ENCODE measurements at regions not wholly inside any gene's neighbourhood (a gene's known extent, or its start where the extent isn't known, plus 50 kb on each side); places are given as distances from the start of the nearest gene placed in this dataset.

GRCh38 chr2:123532126-123532525 is 493.0 kb upstream of the CNTNAP5 start:
- H3K4me1 ChIP-seq (ENCODE audit: control insufficient read depth in 1 of 2, insufficient read depth in 2 of 2, low read length in 2 of 2) = no peaks in the 10 kb centered on the region
- no peak overlapping the region for H2AFZ ChIP-seq (ENCODE audit: insufficient read depth, low read depth, low read length, poor library complexity, severe bottlenecking)
- no peaks in the 10 kb centered on the region for H4K20me1 ChIP-seq (ENCODE audit: insufficient read depth, low read length)
- H3K4me2 ChIP-seq (replicated peaks; ENCODE audit: extremely low read depth, low read length, poor library complexity, severe bottlenecking) = no peak overlapping the region
- no peak overlapping the region for H3K9ac ChIP-seq (ENCODE audit: insufficient read depth, low read length, poor library complexity, severe bottlenecking)
- no peaks in the 10 kb centered on the region for H3K27me3 ChIP-seq (ENCODE audit: control insufficient read depth in 2 of 2, insufficient read depth in 2 of 2, low read length in 2 of 2)
- TF ChIP-seq CTCF (IDR thresholded peaks at IDR 0.05) = no peak
- Mint-ChIP-seq H3K9me3 (peaks cover 0 to 8% (median 4%) of the 10 kb centered on the region in 7 donors), H3K36me3 (no peaks in the 10 kb centered on the region), H3K27me3 (ENCODE audit: low read depth in 3 of 3) (no peaks in the 10 kb centered on the region), H3K4me1 (no peaks in the 10 kb centered on the region), H3K27ac (no peak overlapping the region), H3K4me3 (no peak overlapping the region)
- intact Hi-C loops (cut with micrococcal nuclease) = no loop called here
- H3K36me3 ChIP-seq (replicated peaks in 1 of 2; ENCODE audit: control insufficient read depth in 1 of 2, insufficient read depth in 2 of 2, low read length in 2 of 2) = no peaks in the 10 kb centered on the region
- H3K4me3 ChIP-seq (replicated peaks in 1 of 3; ENCODE audit: low read depth in 2 of 3, low read length in 3 of 3) = no peak overlapping the region
- no peak overlapping the region for H3K27ac ChIP-seq (ENCODE audit: low read depth in 1 of 2, low read length in 2 of 2)
- DNase-seq = no peak
- H3K79me2 ChIP-seq (ENCODE audit: insufficient read depth, low read length) = no peaks in the 10 kb centered on the region
- no CpG with 5 or more reads among the region's 1 CpG for WGBS (ENCODE audit: insufficient coverage)
- H3K9me3 ChIP-seq (replicated peaks in 1 of 2; ENCODE audit: control insufficient read depth in 1 of 2, insufficient read depth in 1 of 2, low read length in 2 of 2) = peaks cover 2 to 5% of the 10 kb centered on the region in 2 donors

- Histone ChIP-seq H3K27ac (ENCODE audit: low read depth in 1 of 2, low read length in 2 of 2) (no peak overlapping the region), H2AFZ (ENCODE audit: insufficient read depth, low read depth, low read length, poor library complexity, severe bottlenecking) (no peak overlapping the region), H3K4me3 (replicated peaks in 1 of 3; ENCODE audit: low read depth in 2 of 3, low read length in 3 of 3) (no peak overlapping the region), H3K9ac (ENCODE audit: insufficient read depth, low read length, poor library complexity, severe bottlenecking) (no peak overlapping the region), H4K20me1 (ENCODE audit: insufficient read depth, low read length) (no peaks in the 10 kb centered on the region), H3K9me3 (replicated peaks in 1 of 2; ENCODE audit: control insufficient read depth in 1 of 2, insufficient read depth in 1 of 2, low read length in 2 of 2) (peaks cover 0 to 5% of the 10 kb centered on the region in 2 donors), H3K36me3 (replicated peaks in 1 of 2; ENCODE audit: control insufficient read depth in 1 of 2, insufficient read depth in 2 of 2, low read length in 2 of 2) (no peaks in the 10 kb centered on the region), H3K27me3 (ENCODE audit: control insufficient read depth in 2 of 2, insufficient read depth in 2 of 2, low read length in 2 of 2) (no peaks in the 10 kb centered on the region), H3K4me2 (replicated peaks; ENCODE audit: extremely low read depth, low read length, poor library complexity, severe bottlenecking) (no peak overlapping the region), H3K79me2 (ENCODE audit: insufficient read depth, low read length) (no peaks in the 10 kb centered on the region), H3K4me1 (ENCODE audit: control insufficient read depth in 1 of 2, insufficient read depth in 2 of 2, low read length in 2 of 2) (no peaks in the 10 kb centered on the region)
- H3K27ac Mint-ChIP-seq = no peak overlapping the region
- peaks cover 0 to 5% (median 4%) of the 10 kb centered on the region in 7 donors for H3K9me3 Mint-ChIP-seq
- intact Hi-C loops (cut with micrococcal nuclease) = no loop called here
- no peak for TF ChIP-seq CTCF (IDR thresholded peaks at IDR 0.05)
- H3K36me3 Mint-ChIP-seq = no peaks in the 10 kb centered on the region
- WGBS (ENCODE audit: insufficient coverage) = no CpG with 5 or more reads among the region's 2 CpGs
- no peaks in the 10 kb centered on the region for H3K4me1 Mint-ChIP-seq
- H3K27me3 Mint-ChIP-seq (ENCODE audit: low read depth in 3 of 3) = no peaks in the 10 kb centered on the region
- no peak for DNase-seq
- no peak overlapping the region for H3K4me3 Mint-ChIP-seq
These were observed 492.1 kb upstream of the CNTNAP5 start for GRCh38 chr2:123532994-123533393.

Data from CD14-positive monocyte (primary cell).